ENCODE measurements at regions not wholly inside any gene's neighbourhood (a gene's known extent, or its start where the extent isn't known, plus 50 kb on each side); places are given as distances from the start of the nearest gene placed in this dataset.

- TF ChIP-seq CTCF (IDR thresholded peaks at IDR 0.05) (no peak), POLR2A (IDR thresholded peaks at IDR 0.05) (no peak)
Measured at GRCh38 chr1:216826646-216827045, 103.4 kb upstream of the ESRRG start.
